GM12878 (cell line): ENCODE measurements at regions not wholly inside any gene's neighbourhood (a gene's known extent, or its start where the extent isn't known, plus 50 kb on each side); places are given as distances from the start of the nearest gene placed in this dataset.

ENCODE experiments used
- CTCF ChIP-seq, 3 experiments: IDR thresholded peaks in 2 of 3; conservative IDR thresholded peaks in 1 of 3; 2 replicates each; pipeline ENCODE4 v1.5.1; 2011; ENCODE audit warnings: low read depth in 3 of 3, low read length in 3 of 3, mild to moderate bottlenecking in 3 of 3, control low read depth in 2 of 3, moderate library complexity in 2 of 3, inconsistent platforms in 1 of 3, mixed read lengths in 1 of 3; ENCODE audit not compliant: control insufficient read depth in 2 of 3, insufficient read depth in 1 of 3; ENCODE audit errors: extremely low read depth in 1 of 3
- EZH2 ChIP-seq: IDR thresholded peaks from 2 replicates; pipeline ENCODE4 v1.6.1; 2012; ENCODE audit warnings: low read depth, mild to moderate bottlenecking, control low read depth, inconsistent platforms, low read length, borderline replicate concordance; ENCODE audit not compliant: control insufficient read depth
- JUND ChIP-seq: IDR thresholded peaks from 2 replicates; pipeline ENCODE4 v1.6.1; 2012; ENCODE audit warnings: low read depth, mild to moderate bottlenecking, low read length, improper control_type of control experiment, moderate library complexity
- NBN ChIP-seq: fragments of 450-650 bp; IDR thresholded peaks from 2 replicates; pipeline ENCODE4 v1.6.1; 2016
- NR2C2 ChIP-seq: IDR thresholded peaks from 2 replicates; pipeline ENCODE4 v1.6.1; 2011; ENCODE audit warnings: borderline replicate concordance, low read depth; ENCODE audit not compliant: control insufficient read depth, insufficient read length
- PBX3 ChIP-seq: IDR thresholded peaks from 2 replicates; pipeline ENCODE4 v1.6.1; 2011; ENCODE audit warnings: mild to moderate bottlenecking, low read depth, low read length, moderate library complexity; ENCODE audit not compliant: insufficient replicate concordance
- POLR2A ChIP-seq: IDR thresholded peaks from 2 replicates; pipeline ENCODE4 v1.6.1; 2011; ENCODE audit warnings: low read depth, mild to moderate bottlenecking, low read length
- ZNF207 ChIP-seq: fragments of 450-650 bp; IDR thresholded peaks from 2 replicates; pipeline ENCODE4 v1.6.1; 2014; ENCODE audit warnings: antibody characterized with exemption, mild to moderate bottlenecking, borderline replicate concordance

- no peak for TF ChIP-seq PBX3
- TF ChIP-seq POLR2A = no peak
- no peak for TF ChIP-seq ZNF207
- no peak for TF ChIP-seq CTCF (IDR thresholded peaks at IDR 0.05 in 2 of 3, conservative IDR thresholded peaks at IDR 0.05 in 1 of 3; ENCODE audit: control insufficient read depth in 2 of 3, extremely low read depth in 1 of 3, insufficient read depth in 1 of 3, low read depth in 3 of 3, low read length in 3 of 3)
- TF ChIP-seq EZH2 = no peak
- no peak for TF ChIP-seq NBN
- TF ChIP-seq NR2C2 = no peak
- no peak for TF ChIP-seq JUND
Observed at GRCh38 chr21:43273016-43273707, 104.4 kb downstream of the CRYAA start.
